NCI-H2107 treated with DMSO at 0.1 percent for 48 hours (cell line): ENCODE measurements at regions not wholly inside any gene's neighbourhood (a gene's known extent, or its start where the extent isn't known, plus 50 kb on each side); places are given as distances from the start of the nearest gene placed in this dataset.
"Not testable (repeated sequence)": the region's sequence is repeated elsewhere in the genome, so short reads cannot be mapped to it uniquely, and the experiment has no call there.

Experiments
- DNase-seq: peaks from one replicate; lab custom pipeline; 2025; ENCODE audit not compliant: unreplicated experiment; lab: John Stamatoyannopoulos, UW

DNA sequence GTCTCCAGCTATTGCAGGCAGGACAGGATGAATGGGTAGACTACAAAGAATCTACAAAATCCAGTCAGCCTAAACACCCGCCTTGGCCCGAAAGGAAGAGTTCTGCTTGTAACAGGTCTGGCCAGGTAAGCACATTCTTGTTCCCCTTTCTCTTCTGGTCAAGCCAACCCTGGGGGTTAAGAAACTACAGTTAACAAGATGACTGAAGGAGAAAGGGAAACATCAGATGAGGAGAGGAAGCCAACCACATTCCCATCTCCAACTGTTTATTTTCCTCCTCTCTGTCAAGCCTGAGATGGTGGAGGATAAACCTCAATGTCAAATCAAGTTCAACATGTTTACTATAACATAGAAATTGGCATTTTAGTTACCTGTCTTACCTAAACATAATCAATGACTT is 198.9 kb downstream of the IPMK start:
- no peak for DNase-seq

DNA sequence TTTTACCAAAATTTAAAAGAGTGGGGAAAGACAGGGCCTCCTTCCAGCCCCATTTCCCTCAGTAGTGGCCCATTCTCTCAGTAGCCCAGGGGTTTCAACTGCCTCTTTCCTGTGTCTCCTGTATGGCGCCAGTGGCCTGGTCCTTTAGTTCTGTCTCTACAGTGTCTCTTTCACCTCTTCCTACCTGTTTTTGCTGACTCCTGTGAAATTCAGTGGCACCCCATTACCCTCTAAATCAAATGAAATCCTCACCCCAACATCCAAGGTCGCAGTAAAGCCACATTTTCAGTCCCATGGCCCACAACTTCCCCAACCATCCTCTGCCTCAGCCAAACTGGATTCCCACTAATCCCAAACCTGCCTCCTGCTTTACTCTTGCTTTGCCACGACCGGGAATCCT is 200.7 kb downstream of the IPMK start:
- DNase-seq: no peak

DNA sequence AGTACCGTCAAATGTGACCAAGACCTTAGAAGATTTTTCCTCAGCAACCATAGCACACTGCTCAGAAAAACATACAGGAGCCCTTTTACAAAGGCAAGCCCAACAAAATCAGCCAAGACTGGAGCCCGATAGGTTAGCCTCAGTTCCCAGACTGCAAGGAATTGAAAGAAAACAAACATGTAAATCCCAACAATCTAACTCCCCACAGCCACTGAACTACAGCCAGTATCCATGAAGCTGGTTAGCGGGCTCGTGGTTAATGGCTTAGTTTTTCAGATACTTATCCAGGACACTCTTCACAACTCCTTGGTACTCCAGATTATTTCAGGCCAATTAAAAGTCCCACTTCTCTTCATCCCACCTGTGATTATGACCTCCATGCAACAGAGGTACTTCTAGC is 201.6 kb downstream of the IPMK start:
- no peak for DNase-seq

DNA sequence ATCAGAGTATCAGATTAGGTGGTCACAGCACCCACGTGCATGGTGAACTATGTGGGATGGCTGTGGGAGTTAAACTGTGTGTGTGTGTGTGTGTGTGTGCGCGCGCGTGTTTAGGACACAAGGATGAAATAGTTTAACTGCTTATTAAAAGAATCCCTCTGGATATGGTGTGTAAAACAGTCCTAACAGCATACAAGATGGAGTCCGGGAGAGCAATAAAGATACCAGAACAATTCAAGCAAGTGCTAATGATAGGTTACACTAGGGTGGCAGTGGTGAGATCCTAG is 202.2 kb downstream of the IPMK start:
- DNase-seq: no peak

DNA sequence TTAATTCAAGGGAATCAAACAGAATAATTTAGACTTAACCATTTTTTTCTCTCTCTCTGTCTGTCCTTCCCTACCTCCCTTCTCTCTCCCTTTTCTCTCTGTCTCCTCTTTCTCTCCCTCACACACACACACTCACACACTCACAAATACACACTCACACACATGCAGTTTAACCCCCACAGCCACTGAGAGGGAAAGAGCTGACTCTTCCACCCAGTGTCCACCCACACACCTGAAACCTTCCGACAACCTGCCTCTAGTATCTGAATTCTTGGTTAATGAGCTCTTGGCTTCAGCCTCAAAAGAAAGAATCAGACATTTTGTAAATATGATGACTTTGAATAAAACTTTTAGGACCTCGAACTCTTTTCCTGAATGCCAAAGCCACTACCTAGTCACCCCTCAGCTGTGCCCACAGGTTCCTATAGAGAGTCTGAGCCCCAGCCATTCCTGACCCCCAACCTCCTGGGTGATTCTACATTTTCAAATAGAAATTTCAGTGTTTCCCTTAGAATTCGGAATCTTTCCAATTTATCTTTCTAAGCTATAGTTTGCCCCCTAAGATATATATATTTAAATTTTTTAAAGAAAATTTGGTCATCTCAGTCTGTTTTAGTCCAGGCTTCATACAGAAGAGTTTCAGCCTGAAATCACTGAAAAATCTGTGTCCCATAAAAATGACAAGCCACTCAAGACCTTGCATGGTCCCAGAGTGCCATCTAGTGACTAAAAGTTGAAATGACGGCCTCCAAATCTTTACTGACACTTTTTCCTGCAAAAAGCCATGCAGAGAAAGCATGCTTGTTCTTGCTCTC is 202.8 kb downstream of the IPMK start:
- no peak for DNase-seq

DNA sequence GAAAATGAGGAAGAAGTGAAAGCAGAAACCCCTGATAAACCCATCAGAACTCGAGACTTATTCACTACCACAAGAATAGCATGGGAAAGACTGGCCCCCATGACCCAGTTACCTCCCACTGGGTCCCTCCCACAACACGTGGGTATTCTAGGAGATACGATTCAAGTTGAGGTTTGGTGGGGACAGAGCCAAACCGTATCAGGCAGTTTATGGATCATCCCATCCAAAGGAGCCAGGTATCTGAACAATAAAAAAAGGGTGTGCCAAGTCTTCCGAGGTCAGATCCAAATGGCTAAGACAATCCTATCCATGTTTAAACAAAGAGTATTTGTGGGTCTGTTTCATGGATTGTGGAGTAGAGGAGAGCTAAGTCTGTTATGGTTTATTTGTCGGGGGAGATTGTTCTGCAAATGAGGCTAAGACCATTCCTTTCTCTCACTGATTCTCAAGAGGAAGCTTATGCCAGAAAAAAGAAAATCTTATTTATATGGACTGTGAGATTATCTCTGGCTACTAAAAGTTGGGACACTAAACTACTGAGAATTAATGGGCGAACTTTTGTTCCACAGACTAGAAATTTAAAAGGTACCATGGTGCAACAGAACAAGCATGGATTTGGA is 203.7 kb downstream of the IPMK start:
- DNase-seq: no peak

DNA sequence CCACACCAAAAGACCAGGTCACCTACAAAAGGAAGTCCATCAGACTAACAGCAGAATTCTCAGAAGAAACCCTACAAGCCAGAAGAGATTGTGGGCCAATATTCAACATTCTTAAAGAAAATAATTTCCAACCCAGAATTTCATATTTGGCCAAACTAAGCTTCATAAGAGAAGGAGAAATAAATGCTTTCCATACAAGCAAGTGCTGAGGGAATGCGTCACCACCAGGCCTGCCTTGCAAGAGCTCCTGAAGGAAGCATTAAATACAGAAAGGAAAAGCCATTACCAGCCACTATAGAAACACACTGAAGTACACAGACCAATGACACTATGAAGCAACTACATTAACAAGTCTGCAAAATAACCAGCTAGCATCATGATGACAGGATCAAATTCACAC is 209.0 kb downstream of the IPMK start:
- DNase-seq: not testable (repeated sequence)

DNA sequence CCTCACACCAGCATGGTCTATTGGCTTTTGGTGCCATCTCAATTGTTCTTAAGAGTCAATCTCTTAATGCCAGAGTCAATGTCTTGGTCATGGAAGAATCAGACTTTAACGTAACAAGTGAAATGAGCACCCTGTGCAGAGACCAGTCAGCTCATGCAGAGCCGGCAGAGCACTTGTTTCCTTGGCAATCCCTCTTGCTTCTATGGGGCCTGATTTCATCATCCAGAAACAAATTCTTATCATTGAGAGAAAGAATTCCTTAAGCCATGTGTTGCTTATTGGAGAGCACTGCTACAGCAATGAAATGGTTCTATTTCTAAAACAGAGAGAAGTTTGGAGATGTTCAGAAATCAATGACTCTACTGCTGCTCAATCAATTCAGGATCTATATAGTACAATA is 212.8 kb downstream of the IPMK start:
- no peak for DNase-seq

DNA sequence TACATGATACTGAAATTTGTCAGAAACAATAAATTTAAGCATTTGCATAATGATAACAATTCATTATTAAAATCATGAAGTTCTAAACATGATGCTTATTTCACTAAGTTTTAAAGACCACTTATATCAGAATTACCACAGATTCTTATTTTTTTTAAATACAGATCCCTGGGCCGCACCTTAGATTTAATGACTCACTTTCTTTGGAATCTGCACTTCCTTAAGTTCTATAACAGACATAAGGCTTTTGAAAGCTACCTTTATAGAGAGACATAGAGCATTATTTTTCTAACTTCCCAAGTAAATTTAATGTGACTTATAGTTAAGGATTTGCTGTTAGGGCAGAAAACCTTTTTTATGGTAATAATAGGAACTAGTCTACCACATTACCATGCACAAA is 214.9 kb downstream of the IPMK start:
- no peak for DNase-seq

DNA sequence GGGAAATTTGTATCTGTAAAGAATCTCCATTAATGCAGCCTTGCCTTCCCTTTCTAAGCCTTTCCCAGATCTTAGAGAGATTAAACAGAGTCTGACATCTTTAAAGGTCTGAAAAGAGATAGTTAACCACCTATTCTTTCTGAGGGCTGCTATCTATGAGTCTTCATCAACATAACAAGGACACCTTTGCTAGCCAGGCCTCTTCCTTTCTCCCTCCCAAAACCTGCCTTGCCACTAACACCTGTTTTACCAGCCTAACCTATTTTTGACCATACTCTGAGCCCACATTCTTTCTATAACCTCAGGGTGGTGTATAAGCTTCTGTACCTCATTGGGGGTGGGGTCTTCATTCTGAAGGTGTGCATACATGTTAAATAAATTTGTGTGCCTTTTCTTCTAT is 217.1 kb downstream of the IPMK start:
- DNase-seq: no peak

DNA sequence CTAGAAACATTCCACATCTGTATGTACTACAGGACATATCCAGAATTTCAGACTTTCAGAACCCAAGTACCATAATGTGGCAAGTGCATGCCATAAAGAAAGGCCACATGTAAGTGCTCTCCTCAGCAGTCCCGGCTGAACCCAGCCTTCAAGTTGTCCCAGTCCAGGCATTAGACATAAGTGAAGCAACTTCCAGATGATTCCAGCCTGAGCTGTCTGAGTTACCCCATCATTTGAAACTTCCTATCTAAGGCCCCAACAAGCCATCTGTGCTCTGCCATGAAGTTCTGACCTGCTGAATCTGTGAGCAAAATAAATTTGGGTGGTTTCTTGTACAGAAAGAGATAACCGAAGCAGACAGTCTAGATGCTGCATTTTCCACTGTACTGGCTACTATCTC is 218.8 kb downstream of the IPMK start:
- DNase-seq: no peak

DNA sequence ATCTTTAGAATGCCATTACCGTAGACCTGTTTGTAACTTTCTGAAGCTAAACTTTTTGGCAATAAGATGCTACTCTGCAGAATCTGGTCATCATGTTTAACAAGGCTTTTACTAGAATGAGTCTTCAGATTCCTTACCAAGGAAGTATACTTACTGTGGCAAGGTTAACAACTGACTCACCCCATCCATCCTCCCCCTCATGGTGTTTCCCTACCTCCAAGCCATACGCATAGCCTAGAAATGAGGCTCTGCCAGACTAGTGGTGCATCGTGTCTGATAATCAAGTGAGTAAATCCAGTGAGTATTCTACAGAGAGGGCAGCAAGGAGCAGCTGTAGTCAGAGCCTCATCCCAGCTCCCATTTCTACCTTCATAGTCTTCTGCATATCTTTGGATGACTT is 223.6 kb downstream of the IPMK start:
- DNase-seq: no peak

DNA sequence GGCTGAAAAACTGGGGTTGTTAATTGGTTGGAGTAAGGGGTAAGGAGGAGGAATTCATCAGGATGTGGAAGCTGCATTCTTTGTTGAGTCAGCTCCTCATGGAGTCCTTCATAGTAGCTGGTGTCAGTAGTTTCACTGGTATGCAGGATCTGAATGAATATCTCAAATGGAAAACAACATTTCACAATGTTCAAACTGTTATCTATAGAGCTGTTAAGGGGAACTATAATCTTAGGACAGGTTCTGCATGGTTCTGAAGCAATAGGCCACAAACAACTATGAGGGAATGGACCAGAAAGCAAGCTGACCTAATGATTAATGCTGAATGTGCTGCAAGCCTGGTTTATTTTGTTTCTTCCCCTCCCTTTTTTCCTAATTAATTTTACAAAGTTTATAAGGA is 225.8 kb downstream of the IPMK start:
- DNase-seq: no peak

DNA sequence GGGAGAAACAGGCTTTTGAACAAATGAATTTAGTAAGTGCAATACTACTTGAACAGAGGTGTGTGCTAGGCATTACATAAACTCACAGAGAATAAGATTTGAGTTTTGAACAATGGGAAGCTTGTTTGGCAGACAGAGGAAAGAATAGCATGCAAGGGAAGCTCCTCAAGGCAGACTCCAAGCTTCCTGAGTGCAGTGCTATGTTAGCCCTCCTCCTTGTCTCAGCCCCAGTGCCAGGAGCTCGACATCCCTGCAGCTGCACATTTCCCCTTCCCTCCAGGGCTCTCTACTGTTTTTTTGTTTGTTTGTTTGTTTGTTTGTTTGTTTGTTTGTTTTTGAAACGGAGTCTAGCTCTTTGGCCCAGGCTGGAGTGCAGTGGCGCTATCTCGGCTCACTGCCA is 237.5 kb downstream of the IPMK start:
- no peak for DNase-seq

DNA sequence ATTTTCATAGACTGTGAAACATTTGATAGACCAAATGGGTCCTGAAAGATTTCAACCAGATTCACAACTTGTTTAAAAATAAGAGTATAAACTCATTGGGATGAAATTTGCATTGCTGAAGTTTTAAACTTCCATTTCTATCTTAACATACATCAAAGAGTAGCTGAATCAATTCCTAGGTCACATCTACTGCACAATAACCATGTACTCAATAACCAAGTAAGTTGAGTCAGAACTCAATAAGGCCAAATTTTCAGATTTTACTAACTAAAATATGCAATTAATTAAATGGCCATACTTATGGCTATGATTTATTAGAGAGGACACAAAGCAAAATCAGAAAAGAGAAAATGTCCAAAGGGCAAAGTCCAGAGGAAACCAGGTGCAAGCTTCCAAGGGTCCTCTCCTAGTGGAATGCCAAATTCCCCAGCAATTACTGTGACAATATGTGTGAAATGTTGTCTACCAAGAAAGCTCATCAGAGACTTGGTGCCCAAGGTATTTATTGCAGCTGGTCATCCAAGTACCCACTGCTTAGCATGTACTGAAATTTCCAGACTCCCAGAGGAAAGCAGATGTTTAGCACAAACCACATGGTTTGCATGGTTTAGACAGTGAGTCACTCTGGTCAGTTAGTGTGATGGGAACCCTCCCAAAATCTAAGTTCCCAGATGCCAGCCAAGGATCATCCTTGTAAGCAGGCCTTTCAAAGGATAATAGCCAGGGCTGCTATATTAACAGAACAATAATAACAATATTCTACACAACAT is 238.9 kb downstream of the IPMK start:
- no peak for DNase-seq

DNA sequence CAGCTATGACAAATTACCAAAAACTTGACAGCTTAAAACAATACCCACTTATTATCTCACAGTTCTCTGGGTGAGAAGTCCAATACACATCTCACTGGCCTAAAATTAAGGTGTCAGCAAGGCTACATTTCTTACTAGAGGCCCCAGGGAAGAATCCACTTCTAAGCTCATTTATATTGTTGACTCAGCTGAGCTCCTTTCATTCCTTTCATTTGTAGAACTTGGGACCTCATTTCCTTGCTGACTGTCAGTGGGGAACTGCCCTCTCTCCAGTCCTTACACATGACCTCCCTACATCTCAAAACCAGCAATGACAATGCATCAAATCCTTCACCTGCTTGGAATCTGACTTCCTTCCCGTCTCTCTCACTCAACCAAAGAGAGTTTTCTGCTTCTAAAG is 240.3 kb downstream of the IPMK start:
- DNase-seq: no peak

DNA sequence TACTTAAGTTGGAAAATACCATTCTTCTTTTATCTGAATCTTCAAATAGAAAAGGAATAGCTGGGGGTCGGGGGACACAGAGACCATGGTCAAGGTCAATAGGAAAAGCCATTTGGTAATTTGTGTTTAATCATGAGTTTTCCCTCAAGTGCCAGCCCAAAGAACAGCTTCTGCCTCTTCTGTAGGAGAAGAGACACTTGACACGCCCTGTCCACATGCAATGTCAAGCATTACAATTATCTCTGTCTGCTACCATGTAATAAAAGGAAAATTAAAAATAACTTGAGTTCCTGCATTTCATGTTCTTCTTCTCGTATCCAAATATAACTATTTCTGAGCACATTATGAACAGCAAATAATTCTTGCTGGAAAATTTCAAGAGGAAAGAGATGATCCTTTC is 241.7 kb downstream of the IPMK start:
- no peak for DNase-seq

DNA sequence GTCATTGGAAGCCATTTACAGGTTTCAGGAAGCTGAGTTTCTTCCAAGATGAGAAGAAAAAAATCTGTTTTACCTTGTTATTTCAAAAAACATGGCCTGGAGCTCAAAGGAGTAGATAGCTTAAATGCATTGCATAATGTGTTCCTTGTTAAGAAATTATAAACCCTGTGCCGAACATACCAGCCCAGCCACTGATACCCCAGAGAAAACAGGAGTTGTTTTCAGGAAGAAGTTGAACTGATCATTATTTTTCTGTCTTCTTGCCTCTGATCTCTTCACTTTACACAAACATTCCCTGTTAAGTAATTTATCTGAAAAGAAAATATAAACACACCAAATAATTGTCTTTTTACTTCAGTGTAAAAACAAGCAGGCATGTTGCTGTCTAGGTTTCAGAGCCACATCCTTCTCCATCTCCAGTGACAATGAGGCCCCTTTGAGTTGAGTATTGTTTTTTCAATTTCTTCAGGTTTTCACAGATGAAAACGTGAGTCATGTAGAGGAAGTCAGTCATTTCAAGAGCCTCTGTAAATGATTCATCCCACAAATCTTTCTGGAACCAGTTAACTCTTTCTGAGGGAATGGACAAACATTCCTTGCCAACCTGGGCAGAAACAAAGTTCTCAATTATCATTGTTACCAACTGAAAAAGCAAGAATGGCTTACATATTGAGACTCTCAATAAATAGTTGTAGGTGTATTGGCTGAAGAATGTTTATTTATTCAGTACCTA is 244.2 kb downstream of the IPMK start:
- no peak for DNase-seq

DNA sequence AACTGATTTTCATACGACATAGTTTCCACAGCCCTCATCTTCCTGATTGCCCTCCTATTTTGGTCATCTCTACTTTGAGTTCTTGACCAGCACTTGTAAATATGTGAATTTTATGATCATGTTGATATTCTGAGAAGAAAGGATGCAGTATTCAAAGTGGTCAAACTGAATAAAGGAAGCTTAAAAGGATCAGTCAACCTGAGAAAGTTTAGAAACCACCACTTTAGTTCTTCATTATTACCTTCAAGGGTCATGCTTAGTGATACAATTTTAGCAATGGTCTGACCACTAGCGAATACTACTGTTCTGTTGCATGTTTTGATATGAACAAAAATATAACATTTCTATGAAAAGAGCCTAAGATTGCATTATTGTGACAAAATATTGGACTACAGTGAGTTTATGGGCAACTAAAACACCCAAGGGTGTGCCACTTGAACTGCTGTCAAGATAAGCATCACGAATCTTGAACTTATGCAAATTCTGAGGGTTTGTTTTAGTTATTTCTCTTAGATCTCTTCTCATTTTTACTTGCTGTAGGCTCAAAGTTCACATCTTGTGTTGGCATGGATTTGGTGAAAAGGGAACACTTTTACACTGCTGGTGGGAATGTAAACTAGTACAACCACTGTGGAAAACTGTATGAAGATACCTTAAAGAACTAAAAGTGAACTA is 247.7 kb downstream of the IPMK start:
- no peak for DNase-seq

DNA sequence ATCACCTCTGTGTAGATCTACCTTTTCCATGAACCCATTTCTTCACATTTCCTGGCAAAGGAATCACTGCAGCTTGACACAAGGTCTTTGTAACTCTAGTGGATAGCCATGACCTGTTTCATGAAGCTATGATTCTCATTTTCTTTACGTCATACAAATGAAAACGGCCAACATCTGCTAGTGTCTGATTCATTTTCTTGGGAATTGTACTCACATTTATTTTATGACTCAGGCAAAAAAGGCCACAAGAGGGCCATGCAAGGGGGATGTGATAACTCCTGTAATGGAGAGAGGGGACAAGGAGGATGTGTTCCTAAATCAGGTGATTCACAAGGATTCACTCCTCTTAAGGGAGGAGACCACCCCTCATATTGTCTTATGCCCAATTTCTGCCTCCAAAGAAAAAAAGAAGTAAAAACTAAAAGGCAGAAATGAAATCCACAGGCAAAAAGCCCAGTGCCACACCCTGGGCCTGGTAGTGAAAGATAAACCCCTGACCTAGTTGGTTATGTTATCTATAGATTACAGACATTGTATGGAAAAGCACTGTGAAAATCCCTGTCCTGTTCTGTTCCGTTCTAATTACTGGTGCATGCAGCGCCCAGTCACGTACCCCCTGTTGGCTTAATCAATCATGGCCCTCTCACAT is 249.9 kb downstream of the IPMK start:
- no peak for DNase-seq

DNA sequence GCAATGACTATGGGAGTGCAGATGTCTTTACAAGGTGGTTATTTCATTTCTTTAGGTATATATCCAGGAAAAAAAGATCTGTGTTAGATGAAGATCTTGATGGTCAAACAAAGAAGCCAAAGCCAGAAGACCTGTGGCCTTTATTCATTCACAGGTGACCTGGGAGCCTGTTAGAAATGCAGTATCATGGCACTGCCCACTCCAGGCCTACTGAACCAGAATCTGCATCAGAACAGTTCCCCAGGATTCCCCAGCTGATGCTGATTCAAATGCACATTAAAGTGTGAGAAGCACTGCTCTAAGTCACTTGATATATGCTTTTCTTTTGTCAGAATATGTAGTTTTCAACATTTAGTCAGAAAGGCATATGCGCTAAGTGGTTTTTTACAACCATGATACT is 251.1 kb downstream of the IPMK start:
- no peak for DNase-seq
